ENCODE measurements at regions not wholly inside any gene's neighbourhood (a gene's known extent, or its start where the extent isn't known, plus 50 kb on each side); places are given as distances from the start of the nearest gene placed in this dataset.

DNA sequence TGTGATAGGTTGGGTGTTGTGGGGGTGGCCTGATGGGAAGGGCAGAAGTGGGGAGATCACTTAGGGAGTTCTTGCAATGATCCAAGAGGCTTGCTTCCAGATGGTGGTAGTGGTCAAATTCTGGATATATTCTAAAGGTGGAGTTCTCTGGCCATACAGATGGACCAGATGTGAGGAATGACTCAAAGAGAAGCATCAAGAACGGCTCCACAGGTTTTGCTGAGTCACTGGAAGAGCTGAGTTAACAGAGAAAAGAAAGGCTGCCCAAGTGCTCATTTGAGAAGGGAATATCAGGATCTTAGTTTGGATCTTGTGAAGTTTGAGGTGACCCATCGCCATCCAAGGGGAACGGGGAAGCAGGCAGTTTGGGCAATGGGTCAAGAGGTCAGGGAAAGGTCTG is 192.9 kb upstream of the GALNT2 start:
- no peak overlapping the region for H3K27ac ChIP-seq (ENCODE audit: extremely low read depth, low read depth, low read length)

DNA sequence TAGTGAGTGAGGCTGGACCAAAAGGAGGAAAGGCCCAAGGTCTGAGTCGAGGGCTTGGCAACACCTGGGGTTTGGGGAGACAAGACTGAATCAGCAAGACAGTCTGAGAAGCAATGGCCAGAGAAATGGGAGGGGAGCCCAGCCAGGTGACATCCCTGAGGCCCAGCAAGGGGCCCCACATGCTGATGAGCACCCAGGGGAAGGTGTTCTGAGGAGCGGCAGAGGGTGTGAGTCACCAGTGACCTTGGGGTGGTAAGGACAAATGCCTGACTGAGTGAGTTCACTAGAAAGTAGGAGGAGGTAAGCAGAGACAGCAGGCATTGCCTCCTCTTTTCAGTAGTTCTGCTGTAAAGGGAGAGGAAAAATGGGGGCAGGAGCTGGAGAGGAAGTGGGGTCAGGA is 192.4 kb upstream of the GALNT2 start:
- ChIA-PET CTCF (no interaction called here), POLR2A (no interaction called here)
- Histone ChIP-seq H3K4me3 (ENCODE audit: low read depth, low read length) (no peak overlapping the region), H3K27ac (ENCODE audit: extremely low read depth, low read depth, low read length) (no peak overlapping the region), H3K4me1 (ENCODE audit: control insufficient read depth, insufficient read depth, low read length) (peaks cover under 1% of the 10 kb centered on the region; the same call in 1 of the 2 replicates), H3K9me3 (ENCODE audit: control insufficient read depth, insufficient read depth, low read depth, low read length) (no peaks in the 10 kb centered on the region), H3K36me3 (ENCODE audit: control insufficient read depth in 2 of 2, insufficient read depth in 1 of 2, low read length in 2 of 2) (no peaks in the 10 kb centered on the region)
- TF ChIP-seq, protein P1, sequence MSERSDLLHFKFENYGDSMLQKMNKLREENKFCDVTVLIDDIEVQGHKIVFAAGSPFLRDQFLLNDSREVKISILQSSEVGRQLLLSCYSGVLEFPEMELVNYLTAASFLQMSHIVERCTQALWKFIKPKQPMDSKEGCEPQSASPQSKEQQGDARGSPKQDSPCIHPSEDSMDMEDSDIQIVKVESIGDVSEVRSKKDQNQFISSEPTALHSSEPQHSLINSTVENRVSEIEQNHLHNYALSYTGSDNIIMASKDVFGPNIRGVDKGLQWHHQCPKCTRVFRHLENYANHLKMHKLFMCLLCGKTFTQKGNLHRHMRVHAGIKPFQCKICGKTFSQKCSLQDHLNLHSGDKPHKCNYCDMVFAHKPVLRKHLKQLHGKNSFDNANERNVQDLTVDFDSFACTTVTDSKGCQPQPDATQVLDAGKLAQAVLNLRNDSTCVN (tag by site-specific recombination; optimal IDR thresholded peaks at IDR 0.05), result no peak
- TF ChIP-seq ZIC2 (tag by site-specific recombination; IDR thresholded peaks at IDR 0.05) (peak; percentile 79), BCL11B (tag by site-specific recombination; IDR thresholded peaks at IDR 0.05; ENCODE audit: low read depth) (no peak), ZNF610 (tag by site-specific recombination; IDR thresholded peaks at IDR 0.05; ENCODE audit: borderline replicate concordance) (peak; percentile 44; the same call in 1 of the 2 replicates), ZNF335 (tag by site-specific recombination; conservative IDR thresholded peaks at IDR 0.05) (peak; percentile 59), ZNF544 (tag by site-specific recombination; IDR thresholded peaks at IDR 0.05) (no peak), GLIS1 (tag by site-specific recombination; IDR thresholded peaks at IDR 0.05) (peak; percentile 57), ZNF10 (tag by site-specific recombination; IDR thresholded peaks at IDR 0.05) (peak; percentile 14; the same call in 1 of the 2 replicates), PRDM1 (tag by site-specific recombination; IDR thresholded peaks at IDR 0.05) (0 out of 2 replicates have a peak, but pooled peaks have one; percentile 23)
- TF ChIP-seq, protein P2, sequence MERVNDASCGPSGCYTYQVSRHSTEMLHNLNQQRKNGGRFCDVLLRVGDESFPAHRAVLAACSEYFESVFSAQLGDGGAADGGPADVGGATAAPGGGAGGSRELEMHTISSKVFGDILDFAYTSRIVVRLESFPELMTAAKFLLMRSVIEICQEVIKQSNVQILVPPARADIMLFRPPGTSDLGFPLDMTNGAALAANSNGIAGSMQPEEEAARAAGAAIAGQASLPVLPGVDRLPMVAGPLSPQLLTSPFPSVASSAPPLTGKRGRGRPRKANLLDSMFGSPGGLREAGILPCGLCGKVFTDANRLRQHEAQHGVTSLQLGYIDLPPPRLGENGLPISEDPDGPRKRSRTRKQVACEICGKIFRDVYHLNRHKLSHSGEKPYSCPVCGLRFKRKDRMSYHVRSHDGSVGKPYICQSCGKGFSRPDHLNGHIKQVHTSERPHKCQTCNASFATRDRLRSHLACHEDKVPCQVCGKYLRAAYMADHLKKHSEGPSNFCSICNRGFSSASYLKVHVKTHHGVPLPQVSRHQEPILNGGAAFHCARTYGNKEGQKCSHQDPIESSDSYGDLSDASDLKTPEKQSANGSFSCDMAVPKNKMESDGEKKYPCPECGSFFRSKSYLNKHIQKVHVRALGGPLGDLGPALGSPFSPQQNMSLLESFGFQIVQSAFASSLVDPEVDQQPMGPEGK (tag by site-specific recombination; IDR thresholded peaks at IDR 0.05), result no peak
- TF ChIP-seq, protein P3, sequence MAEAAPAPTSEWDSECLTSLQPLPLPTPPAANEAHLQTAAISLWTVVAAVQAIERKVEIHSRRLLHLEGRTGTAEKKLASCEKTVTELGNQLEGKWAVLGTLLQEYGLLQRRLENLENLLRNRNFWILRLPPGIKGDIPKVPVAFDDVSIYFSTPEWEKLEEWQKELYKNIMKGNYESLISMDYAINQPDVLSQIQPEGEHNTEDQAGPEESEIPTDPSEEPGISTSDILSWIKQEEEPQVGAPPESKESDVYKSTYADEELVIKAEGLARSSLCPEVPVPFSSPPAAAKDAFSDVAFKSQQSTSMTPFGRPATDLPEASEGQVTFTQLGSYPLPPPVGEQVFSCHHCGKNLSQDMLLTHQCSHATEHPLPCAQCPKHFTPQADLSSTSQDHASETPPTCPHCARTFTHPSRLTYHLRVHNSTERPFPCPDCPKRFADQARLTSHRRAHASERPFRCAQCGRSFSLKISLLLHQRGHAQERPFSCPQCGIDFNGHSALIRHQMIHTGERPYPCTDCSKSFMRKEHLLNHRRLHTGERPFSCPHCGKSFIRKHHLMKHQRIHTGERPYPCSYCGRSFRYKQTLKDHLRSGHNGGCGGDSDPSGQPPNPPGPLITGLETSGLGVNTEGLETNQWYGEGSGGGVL (tag by site-specific recombination; IDR thresholded peaks at IDR 0.05), result peak; percentile 43; the same call in 1 of the 2 replicates

More for the DNA sequence above, 192.9 kb upstream of the GALNT2 start:
- POLR2A ChIA-PET, result no interaction called here
- TF ChIP-seq, protein P4, sequence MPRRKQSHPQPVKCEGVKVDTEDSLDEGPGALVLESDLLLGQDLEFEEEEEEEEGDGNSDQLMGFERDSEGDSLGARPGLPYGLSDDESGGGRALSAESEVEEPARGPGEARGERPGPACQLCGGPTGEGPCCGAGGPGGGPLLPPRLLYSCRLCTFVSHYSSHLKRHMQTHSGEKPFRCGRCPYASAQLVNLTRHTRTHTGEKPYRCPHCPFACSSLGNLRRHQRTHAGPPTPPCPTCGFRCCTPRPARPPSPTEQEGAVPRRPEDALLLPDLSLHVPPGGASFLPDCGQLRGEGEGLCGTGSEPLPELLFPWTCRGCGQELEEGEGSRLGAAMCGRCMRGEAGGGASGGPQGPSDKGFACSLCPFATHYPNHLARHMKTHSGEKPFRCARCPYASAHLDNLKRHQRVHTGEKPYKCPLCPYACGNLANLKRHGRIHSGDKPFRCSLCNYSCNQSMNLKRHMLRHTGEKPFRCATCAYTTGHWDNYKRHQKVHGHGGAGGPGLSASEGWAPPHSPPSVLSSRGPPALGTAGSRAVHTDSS (tag by site-specific recombination; IDR thresholded peaks at IDR 0.05), result no peak
- TF ChIP-seq ZNF138 (tag by site-specific recombination; IDR thresholded peaks at IDR 0.05; ENCODE audit: borderline replicate concordance), result no peak
- peak; percentile 57 for TF ChIP-seq SCRT2 (tag by site-specific recombination; IDR thresholded peaks at IDR 0.05)
- no peak for TF ChIP-seq ZXDB (tag by site-specific recombination; IDR thresholded peaks at IDR 0.05)
- Histone ChIP-seq H3K9me3 (ENCODE audit: control insufficient read depth, insufficient read depth, low read depth, low read length) (no peaks in the 10 kb centered on the region), H3K4me3 (ENCODE audit: low read depth, low read length) (no peak overlapping the region), H3K4me1 (ENCODE audit: control insufficient read depth, insufficient read depth, low read length) (peaks cover 5% of the 10 kb centered on the region; the same call in 1 of the 2 replicates), H3K36me3 (ENCODE audit: control insufficient read depth in 2 of 2, insufficient read depth in 1 of 2, low read length in 2 of 2) (no peaks in the 10 kb centered on the region)
- CTCF ChIA-PET, result no interaction called here

DNA sequence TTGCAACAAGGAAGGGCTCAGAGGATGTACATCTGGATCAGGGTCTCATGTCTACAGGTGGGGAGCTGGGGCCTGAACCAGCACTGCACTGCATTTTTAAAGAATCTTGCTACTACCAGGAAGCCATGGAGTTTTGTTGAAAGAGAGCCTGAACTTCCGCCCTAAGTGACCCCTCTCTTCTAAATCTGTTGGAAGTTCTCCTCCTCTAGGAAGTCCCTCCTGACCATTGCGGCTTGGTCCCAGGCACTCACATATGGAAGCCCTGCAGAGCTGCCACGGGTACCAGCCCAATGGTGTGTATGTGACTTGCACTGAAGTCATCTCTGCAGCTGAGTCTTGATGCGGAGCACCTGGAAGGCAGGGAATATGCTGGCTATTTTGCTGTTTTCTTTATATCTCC is 192.0 kb upstream of the GALNT2 start:
- Histone ChIP-seq H3K4me1 (ENCODE audit: control insufficient read depth, insufficient read depth, low read length) (no peaks in the 10 kb centered on the region), H3K4me3 (ENCODE audit: low read depth, low read length) (no peak overlapping the region), H3K9me3 (ENCODE audit: control insufficient read depth, insufficient read depth, low read depth, low read length) (no peaks in the 10 kb centered on the region), H3K27ac (ENCODE audit: extremely low read depth, low read depth, low read length) (no peak overlapping the region), H3K36me3 (ENCODE audit: control insufficient read depth in 2 of 2, insufficient read depth in 1 of 2, low read length in 2 of 2) (no peaks in the 10 kb centered on the region)
- ChIA-PET CTCF (interaction anchor here (1.1 to 1.8 kb wide), 2 partner anchors 26 to 29 kb away, joined by 3 to 9 read pairs; no protein-coding TSS in a partner anchor), POLR2A (no interaction called here)
- TF ChIP-seq ZNF777 (tag by site-specific recombination; IDR thresholded peaks at IDR 0.05; ENCODE audit: borderline replicate concordance) (no peak), ZNF132 (tag by site-specific recombination; IDR thresholded peaks at IDR 0.05; ENCODE audit: borderline replicate concordance) (no peak), ZNF426 (tag by site-specific recombination; IDR thresholded peaks at IDR 0.05) (no peak), ZNF266 (tag by site-specific recombination; IDR thresholded peaks at IDR 0.05; ENCODE audit: low read depth) (no peak), KLF9 (tag by site-specific recombination; IDR thresholded peaks at IDR 0.05; ENCODE audit: low read depth) (no peak), ZNF560 (tag by site-specific recombination; IDR thresholded peaks at IDR 0.05; ENCODE audit: borderline replicate concordance) (no peak), ZBTB20 (tag by site-specific recombination; IDR thresholded peaks at IDR 0.05) (no peak), ZNF473 (tag by site-specific recombination; IDR thresholded peaks at IDR 0.05) (no peak), ZNF433 (tag by site-specific recombination; IDR thresholded peaks at IDR 0.05; ENCODE audit: low read depth) (no peak)
- TF ChIP-seq, protein P5, sequence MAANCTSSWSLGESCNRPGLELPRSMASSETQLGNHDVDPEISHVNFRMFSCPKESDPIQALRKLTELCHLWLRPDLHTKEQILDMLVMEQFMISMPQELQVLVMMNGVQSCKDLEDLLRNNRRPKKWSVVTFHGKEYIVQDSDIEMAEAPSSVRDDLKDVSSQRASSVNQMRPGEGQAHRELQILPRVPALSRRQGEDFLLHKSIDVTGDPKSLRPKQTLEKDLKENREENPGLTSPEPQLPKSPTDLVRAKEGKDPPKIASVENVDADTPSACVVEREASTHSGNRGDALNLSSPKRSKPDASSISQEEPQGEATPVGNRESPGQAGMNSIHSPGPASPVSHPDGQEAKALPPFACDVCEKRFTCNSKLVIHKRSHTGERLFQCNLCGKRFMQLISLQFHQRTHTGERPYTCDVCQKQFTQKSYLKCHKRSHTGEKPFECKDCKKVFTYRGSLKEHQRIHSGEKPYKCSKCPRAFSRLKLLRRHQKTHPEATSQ (tag by site-specific recombination; IDR thresholded peaks at IDR 0.05), result no peak

All from HEK293 (cell line).